ENCODE measurements at regions not wholly inside any gene's neighbourhood (a gene's known extent, or its start where the extent isn't known, plus 50 kb on each side); places are given as distances from the start of the nearest gene placed in this dataset.

DNA sequence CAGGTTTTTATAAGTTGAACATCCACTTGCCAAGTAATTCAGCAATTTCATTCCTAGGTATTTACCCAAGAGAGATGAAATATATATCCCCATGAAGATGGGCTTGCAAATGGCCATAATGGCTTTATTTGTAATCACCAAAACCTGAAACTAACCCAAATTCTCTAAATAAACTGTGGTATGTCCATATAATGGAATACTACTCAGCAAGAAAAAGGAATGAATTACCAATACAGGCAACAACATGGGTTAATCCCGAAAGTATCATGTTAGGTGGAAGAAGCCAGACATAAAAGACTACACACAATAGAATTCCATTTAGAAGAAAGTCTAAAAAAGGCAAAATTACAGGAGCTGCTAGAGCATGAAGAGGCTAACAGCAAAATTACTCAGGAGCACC lies 101.4 kb upstream of the PPP2R2D start:
- DNase-seq = no peak

DNA sequence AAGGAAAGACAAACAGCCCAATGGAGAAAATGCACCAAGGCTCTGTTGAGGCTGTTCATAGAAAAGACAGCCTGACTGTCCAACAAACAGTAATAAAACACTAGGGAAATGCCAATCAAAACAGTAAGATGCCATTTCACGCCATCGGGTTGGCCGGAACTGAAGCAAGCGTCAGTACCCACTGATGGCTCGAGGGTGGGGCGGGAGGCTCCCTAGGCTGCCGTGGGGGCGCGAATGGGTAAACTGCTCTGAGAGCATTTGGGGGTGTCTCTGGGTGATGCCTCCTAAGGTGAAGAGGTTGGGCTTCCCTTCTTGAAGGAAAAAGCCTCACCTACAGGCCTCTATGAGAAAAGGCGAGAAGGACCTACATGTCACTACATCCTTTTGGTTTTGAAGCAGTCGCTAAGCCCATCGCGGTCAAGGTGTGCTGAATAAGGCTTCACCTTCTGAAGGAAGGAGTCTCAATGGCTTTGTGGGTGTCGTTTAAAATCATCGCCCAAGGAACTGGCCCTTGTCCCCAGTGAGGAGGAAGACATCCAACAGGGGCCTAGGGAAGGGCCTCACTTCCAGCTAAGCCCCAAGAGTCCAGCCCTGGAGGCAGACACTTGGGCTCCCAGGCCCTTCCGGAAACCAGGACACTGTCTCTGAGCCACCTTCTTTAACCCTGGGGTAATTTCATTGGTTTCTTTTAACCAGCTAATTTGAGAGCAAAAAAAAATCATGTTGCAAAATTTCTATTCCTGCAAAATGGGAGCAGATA lies 98.5 kb upstream of the PPP2R2D start:
- no peak for DNase-seq

DNA sequence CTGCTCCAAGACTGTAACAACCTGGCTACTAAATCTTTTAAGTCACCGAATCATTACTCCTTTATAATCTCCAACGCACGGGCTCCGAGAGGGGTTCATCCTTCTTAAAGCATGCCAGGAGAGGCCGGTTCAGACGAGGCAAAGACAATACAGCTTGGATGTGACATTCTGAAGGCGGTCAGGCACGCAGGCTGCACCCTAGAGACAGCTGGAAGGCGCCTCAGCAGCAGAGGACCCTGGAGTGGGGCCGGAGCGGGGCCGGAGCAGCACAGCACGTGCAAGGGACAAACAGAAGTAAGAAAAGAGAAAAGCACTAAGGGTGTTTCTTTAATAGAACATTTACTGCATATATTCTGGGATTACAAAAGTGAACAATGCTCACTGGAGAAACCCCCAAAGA lies 97.8 kb upstream of the PPP2R2D start:
- DNase-seq = no peak

DNA sequence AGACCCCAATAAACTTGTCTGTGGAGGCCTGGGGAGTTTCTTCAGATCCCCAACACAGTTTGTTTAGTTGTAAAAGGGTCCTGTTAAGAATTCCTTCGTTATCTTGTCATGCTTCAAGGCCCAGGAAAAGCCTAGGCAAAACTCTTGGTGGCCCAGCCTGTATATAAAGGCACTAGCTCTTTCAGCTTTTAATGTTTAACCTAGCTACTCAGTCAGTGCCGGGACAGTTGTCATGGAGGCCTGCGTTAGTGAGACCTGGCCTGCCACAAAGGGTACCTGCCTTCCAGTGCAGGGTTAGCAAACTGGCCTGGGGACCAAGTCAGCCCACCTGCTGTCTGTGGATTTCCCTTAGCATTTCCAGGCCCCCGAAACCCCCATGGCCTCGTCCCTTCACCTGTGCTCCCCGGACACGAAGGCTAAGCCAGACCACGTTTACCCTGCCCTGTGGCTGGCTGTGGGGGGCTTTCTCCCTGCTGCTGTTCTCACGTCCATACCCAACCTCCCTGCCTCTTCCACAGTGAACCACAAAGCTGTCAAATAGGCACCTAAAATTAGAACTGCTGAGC lies 96.9 kb upstream of the PPP2R2D start:
- DNase-seq = no peak

DNA sequence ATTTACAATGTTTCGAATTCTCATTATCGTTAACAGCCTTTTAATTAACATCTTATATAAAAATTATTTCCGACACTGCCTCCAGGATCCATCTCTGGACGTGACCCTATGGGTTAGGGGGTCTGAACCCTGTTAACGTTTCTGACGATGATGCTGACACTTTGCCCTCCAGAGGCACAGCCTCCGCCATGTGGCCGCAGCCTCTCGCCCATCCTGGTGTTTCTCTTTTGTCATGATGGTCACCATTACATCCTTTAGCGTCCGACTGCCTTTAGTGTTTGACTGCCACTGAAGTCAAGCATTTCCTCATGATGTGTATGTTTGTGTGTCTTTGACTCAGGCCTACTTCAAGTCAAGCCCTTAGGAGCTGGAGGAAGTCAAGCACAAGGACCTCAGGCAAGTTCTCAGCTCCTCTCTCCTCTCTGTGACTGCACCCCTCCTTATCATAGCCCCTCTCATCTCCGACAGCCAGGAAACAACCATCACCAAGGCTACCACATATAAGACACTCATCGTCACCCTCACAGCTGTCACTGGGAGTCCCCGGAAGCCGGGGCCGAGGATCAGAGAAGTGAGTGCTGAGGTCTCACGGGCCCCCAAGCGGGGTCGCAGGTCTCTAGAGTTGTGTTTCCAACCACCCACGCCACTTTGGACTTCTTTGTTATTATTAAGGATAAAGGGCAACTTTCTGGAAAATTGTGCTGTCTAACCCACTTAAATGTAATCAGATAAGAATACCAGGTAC lies 96.1 kb upstream of the PPP2R2D start:
- DNase-seq = no peak

DNA sequence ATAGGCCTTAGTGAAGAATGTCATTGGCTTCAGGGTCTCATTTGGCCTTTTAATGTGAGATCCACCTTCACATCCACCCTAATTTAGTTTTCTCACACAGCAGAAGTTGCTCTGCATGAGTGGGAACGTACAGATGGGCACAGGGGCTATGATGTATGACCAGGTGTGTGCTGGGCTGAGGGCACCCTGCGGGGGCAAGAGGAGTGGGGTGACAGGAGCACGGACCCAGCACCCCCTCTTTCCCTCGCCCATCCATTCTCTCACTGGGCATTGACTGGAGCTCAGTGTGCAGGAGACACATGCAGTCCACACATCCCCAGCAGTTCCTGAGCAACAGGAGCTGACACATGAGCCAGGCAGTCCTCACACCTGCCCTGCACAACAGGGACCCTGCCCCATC lies 95.1 kb upstream of the PPP2R2D start:
- no peak for DNase-seq

DNA sequence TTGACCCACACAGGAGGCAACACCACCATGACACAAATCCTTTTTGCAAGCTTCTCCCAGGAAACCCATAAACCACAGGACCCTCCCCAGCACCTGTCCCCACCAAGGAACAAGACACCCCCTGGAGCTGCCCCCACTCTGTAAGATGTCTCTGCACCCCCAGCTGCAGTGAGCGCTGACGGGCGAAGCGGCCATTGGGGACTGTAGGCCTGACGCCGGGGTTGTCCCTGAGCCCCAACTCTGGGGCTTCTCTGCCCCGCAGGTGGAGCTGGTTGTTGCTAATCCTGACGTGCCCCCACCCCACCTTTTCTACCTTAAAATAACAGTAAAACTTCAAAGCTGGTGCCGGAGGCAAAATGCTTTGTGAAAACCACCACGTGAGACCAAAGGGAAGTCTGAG lies 94.7 kb upstream of the PPP2R2D start:
- no peak for DNase-seq

DNA sequence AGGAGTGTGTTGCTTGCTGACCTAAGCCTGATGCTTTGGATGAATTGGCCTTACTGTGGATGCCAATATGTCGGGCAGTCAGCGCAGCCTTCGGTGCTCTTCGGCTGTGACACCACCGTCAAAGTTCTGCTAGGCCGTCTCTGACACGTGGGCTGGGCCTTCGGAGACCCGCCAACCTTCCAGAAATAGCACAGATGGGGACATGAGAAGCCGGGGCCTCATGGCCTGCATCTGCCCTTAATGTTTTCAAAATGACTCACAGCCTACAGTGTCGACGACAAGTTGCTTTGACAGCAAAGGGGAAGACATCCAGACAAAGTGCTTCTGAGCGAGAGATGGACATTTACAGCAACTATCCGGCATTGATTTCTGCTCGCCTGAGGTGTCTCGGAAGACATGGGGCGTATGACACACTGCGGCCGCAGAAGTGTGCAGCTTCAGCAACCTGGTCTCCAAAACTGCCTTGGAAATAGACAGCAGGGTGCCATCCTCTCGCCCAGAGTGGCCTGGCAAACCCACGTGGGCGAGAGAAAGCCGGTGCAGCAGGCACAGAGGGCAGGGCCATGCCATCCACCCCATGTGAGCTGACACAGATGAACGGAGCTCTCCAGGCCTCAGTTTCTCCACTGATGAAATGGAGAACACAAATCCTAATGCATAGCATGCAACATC lies 94.0 kb upstream of the PPP2R2D start:
- no peak for DNase-seq

DNA sequence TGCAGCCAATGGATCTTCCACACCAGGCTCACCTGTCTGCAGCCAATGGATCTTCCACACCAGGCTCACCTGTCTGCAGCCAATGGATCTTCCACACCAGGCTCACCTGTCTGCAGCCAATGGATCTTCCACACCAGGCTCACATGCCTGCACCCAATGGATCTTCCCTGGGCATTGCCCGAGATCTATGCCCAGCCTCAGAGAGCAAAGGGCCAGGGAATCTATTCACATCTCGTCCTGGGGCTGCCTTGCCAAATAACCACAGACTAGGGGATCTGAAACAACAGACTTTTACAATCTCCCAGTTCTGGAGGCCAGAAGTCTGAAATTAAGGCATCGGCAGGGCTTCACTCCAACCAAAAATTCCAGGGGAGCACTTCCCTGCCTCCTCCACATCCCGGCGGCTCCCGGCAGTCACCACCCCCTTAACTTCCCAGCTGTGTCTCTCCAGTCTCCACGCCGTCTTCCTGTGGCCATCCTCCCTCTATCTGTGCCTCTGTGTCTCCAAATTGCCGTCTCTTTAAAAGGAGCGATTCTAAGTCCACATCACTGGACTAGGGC lies 92.4 kb upstream of the PPP2R2D start:
- DNase-seq = no peak

DNA sequence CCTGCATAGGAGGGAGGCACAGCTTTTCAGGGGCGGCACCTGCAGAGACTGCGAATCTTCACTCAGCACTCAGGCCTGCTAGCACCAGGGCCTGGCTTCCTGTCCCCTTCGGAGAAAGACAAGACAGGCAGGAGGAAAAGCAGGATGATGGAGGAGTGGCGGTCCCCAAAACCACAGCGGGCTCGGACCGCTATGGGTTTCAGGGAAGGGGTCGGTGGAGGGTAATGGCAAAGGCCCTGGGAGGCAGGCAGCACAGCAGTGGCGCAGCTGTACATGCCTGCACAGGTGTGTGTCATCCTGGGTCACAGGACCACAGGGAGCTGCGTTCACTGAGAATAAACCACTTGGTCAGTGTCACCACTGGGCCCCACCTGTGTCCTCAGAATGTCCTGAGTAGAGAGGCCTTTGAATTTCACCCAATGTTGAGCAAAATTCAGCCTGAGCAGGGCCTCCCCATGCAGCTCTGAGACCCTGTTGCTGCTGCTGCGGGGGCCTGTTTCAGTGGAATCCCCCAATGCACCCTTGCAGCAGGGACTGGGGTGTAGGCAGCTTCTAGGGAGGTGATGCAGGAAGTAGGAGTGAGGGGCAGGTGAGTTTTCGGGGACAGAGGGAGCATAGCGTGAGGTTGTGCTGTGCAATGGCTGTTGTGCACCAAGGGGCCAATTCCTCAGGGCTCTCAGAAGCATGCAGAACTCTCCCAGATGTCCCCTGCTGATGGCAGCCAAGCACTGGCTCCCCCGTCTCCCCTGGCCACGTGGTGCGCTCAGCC lies 90.6 kb upstream of the PPP2R2D start:
- DNase-seq = no peak

DNA sequence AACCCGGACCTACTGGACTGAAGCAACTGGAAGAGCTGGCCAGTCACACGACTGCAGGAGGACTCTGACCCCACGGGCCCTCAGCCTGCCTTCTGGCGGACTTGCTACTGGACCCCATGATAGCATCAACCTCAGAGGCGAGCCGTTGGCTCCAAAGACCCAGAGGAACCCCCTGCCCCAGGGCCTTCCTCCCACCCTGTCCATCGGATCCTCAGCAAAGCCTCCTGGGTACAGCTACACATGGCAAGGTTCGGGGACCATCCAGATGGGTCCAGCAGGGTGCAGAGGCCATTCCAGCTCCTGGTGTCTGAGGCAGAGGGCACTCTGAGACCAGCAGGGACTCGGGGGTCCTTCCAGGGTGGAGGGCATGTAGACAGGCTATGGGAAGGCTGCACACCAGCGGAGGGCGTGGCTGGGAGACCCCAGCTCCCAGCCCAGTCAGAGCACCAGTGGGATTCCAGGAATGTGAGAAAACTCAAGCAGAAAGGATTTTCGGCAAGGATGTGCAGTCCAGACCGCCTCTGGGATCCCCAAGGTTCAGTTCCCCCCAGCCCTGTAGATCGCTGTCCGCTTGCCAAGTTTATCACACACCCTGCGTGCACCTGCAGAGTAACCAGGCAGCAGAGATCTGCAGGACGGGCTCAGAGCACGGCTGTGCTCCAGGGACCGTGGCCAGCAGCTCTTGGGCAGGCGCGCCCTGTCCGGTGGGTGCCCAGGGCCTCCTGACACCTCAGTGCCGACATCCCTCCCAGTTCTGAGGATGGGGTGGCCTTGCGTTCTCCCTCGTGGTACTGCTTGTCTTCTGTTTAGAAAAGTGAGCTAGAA lies 89.8 kb upstream of the PPP2R2D start:
- DNase-seq = no peak

DNA sequence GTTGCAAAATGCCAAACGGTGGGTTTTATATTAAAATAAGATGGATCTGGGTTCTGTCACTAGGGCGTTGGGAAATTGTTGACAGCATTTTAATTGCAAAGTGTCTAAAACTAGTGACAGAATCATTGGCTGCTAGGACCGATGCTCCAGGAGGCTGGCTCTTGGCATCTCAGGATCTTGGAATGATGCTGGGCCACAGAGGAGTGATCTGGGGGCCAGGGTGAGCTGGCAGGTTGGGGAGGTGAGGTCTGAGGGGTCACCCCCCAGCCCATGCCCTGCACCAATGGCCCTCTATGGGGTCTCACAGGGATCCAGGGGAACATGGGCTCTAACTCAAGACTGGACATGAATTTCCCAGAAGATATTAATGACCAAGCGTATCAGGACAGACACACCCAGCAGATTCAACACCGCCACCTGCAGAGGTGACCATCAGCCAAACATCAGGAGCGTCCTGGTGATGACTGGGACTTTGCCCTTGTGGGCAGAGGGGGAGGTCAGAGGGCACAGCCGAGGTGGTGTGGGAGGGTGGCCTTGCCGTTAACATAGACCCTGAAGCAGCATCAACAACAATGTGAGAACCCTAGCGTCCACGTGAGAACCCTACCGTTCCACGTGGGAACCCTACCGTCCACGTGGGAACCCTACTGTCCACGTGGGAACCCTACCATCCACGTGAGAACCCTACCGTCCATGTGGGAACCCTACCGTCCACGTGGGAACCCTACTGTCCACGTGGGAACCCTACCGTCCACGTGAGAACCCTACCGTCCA lies 89.0 kb upstream of the PPP2R2D start:
- DNase-seq = no peak

DNA sequence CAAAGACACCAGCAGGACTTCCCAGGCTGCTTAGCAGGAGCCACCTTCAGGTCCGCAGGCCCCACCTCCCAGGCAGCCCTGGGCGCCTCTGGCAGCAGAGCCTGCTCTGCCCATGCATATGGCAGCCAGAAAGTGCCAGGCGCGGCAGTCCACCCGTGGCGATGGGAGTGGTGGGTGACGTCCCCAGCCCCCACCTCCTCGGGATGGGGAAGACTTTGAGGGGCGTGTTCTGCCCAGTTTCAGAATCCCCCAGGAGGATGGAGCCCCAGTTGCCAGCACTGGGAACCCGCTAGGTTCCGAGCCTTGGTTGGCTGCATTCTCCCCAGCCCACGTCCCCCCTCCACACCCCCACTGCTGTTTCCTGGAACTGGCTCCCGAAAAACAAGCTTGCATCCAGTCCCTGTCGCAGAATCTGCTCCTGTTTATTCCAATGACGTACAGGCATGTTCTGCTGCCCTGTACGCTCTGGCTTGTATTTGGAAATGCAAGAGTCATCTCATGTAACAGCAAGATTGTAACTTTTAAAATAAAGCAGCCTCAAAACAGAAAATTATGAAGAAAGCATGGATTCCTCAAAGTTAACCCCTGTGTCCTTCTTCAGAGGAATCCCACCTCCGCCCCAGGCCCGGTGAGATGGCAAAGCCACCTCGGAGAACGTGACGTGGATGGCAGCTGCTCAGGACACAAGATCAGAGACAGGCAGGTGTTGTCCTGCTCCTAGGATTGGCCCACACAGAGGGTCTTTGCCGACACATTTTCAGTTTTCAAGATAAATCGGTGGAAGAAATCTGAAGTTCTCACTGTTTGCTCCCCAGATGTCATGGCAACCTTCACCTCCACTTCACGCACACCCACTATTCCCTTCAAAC lies 87.8 kb upstream of the PPP2R2D start:
- no peak for DNase-seq

DNA sequence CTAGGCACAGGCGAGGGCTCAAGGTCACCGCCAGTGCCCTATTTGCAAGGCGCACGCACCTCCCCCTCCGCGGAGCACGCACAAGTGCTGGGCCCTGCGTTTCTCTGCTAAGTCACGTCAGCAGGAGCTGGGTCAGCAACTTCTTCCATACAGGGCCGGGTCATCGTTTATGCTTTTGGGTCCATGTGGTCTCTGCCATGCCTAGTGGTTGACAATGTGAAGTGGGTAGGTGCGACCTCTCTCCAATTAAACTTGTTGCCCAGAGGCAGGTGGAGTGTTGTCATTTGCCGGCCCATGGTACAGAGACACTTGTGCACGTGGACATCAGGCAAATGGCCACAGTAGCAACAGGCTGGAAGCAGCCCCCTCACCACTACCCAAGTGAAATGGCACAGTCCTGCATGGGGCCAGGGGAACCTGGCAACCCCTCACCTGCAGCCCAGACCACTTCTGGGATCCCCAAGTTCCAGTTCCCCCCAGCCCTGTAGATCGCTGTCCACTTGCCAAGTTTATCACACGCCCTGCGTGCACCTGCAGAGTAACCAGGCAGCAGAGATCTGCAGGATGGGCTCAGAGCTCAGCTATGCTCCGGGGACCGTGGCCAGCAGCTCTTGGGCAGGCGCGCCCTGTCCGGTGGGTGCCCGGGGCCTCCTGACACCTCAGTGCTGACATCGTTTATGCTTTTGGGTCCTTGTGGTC lies 86.1 kb upstream of the PPP2R2D start:
- DNase-seq = no peak

DNA sequence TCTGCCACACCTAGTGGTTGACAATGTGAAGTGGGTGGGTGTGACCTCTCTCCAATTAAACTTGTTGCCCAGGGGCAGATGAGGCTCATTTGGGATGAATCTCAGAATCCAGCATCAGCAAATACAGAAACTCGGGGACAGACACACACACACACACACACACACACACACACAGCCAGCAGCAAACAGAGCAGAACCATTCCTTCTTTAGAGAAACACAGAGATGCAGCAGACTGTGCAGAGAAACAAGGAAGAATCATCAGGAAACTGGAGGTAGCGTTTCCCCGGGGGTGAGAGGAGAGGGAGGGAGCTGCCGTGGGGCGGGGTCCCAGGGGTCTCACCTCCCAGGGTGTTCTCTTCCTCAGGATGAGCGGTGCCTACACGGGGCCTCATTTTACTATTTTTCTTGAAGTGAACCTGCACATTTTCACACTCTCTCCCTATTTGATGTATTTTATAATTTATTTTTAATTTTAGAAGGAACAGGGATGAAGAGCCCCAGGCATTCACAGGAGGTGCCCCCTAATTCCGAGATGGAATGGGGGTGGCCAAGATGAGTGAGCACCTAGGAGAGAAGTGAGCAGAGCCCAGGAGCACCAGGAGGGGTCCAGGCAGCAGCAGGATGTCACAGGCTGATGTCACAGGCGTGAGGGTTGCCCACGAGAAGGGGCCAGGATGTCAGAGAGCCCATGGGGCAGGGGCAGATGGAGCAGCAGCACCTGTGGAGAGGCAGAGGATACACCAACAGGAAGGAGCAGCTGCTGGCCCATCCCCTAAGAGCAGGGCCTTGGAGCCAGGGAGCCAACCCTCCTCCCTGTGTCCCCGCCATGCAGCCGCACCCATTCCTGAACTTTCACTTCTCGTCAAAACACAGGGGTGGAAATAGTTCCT lies 85.3 kb upstream of the PPP2R2D start:
- no peak for DNase-seq

DNA sequence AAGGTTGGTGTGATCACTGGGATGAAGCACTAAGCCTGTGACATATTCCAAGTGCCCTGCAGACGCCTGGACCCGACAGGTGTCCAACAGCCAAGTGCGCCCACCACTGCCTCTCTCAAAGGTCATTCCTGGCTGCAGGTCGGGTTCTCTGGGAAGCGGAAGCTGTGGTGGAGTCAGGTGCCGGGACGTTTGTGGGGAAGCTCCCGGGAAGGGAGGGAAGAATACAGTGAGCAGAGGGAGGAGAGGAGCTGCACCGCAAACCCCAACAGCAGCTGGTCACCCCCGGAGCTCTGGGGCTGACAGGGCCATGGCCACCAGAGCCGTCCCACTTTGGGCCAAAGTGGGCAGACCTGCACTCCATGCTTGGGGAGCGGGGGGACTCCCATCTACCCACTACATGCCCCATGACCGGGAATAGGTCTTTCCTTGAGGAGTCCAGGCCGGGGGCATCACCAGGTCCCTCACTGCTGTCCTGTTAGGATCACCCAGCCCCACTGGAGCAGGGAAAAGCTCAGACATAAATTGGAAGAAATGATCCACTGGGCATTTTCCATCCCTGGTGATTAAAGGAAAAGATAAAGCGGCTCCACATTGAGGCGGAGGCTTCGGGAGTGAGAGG lies 84.5 kb upstream of the PPP2R2D start:
- no peak for DNase-seq

Data from renal pelvis (tissue), 1 donor.